Osteocyte (in vitro differentiated cells): ENCODE measurements at regions not wholly inside any gene's neighbourhood (a gene's known extent, or its start where the extent isn't known, plus 50 kb on each side); places are given as distances from the start of the nearest gene placed in this dataset.

Experiments used
- DNase-seq: peaks from one replicate; pipeline ENCODE4 v3.0.0; 2021; ENCODE audit warnings: mixed read lengths; ENCODE audit not compliant: unreplicated experiment; ENCODE audit errors: extremely low spot score
- H3K27ac Mint-ChIP-seq: one replicate; pipeline ENCODE4 v1.8.0; 2021; ENCODE audit warnings: mild to moderate bottlenecking, mixed read lengths; ENCODE audit not compliant: unreplicated experiment
- H3K27me3 Mint-ChIP-seq: one replicate; pipeline ENCODE4 v1.8.0; 2021; ENCODE audit warnings: mixed read lengths; ENCODE audit not compliant: unreplicated experiment
- H3K36me3 Mint-ChIP-seq: one replicate; pipeline ENCODE4 v1.8.0; 2021; ENCODE audit warnings: mixed read lengths; ENCODE audit not compliant: unreplicated experiment
- H3K4me1 Mint-ChIP-seq: one replicate; pipeline ENCODE4 v1.8.0; 2021; ENCODE audit warnings: mixed read lengths; ENCODE audit not compliant: unreplicated experiment
- H3K4me3 Mint-ChIP-seq: one replicate; pipeline ENCODE4 v1.8.0; 2021; ENCODE audit warnings: mild to moderate bottlenecking, moderate library complexity, mixed read lengths; ENCODE audit not compliant: unreplicated experiment
- H3K9me3 Mint-ChIP-seq: one replicate; pipeline ENCODE4 v1.8.0; 2021; ENCODE audit warnings: mixed read lengths; ENCODE audit not compliant: unreplicated experiment
- CTCF ChIP-seq: fragments of 200-600 bp; sonication (generic); IDR thresholded peaks from 2 replicates; pipeline ENCODE4 v1.5.0; 2021; ENCODE audit warnings: antibody characterized with exemption, mild to moderate bottlenecking, moderate library complexity

GRCh38 chr1:221101807-221102605 is 222.8 kb downstream of the HLX start:
- Mint-ChIP-seq H3K27ac (no peak overlapping the region), H3K4me1 (peaks cover 23% of the 10 kb centered on the region), H3K36me3 (no peaks in the 10 kb centered on the region), H3K27me3 (peaks cover 6% of the 10 kb centered on the region), H3K9me3 (peaks cover 14% of the 10 kb centered on the region), H3K4me3 (no peak overlapping the region)
- DNase-seq, result no peak
- no peak for TF ChIP-seq CTCF

DNA sequence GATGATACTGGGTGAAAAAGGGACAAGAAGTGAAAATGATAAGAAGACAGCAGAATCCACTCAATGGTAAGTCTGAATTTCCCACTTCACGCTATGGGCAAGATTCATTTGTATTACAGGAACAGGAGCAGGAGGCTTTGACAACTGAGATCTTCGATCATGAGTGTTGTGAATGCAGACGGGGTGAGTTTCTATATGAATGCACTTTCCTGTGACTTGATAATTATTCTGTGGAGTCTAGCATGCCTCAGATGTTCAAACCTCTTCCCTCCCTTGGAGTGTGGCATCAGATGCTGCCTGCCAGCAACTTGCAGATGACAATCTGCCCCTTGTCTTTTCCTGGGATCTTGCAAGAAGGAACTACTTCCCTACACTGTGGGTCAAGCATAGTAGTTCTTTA is 225.4 kb downstream of the HLX start:
- DNase-seq, result no peak
- Mint-ChIP-seq H3K36me3 (no peaks in the 10 kb centered on the region), H3K4me3 (no peak overlapping the region), H3K9me3 (peaks cover 5% of the 10 kb centered on the region), H3K27ac (no peak overlapping the region), H3K27me3 (peaks cover 10% of the 10 kb centered on the region), H3K4me1 (peaks cover 15% of the 10 kb centered on the region)
- TF ChIP-seq CTCF, result no peak

GRCh38 chr1:221105578-221105977 is 226.3 kb downstream of the HLX start:
- DNase-seq, result no peak
- H3K36me3 Mint-ChIP-seq, result no peaks in the 10 kb centered on the region
- no peak overlapping the region for H3K4me3 Mint-ChIP-seq
- peaks cover 10% of the 10 kb centered on the region for H3K27me3 Mint-ChIP-seq
- no peak overlapping the region for H3K27ac Mint-ChIP-seq
- H3K4me1 Mint-ChIP-seq, result peaks cover 12% of the 10 kb centered on the region
- TF ChIP-seq CTCF, result no peak
- H3K9me3 Mint-ChIP-seq, result peaks cover 12% of the 10 kb centered on the region

DNA sequence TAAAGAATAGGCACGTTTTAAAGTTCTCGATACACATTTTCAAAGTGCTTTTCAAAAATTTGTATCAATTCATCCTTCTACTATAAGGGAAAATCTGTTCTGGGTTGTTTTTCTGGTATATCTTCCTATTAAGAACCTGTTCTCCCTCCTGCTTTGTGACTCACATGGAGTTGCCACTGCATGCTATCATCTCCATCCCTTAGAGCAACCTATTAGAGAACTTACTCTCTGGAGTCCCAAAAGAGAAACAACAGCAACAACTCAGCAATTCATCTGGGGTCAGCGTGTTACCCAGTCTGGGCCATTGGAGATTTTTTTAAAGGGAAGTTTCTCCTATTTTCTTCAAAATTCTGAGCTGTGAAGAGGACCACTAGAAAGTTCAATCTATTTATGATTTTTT is 227.4 kb downstream of the HLX start:
- H3K4me1 Mint-ChIP-seq, result peaks cover 8% of the 10 kb centered on the region

More for the DNA sequence above, 227.4 kb downstream of the HLX start:
- peaks cover 16% of the 10 kb centered on the region for H3K9me3 Mint-ChIP-seq
- no peak overlapping the region for H3K4me3 Mint-ChIP-seq
- no peak for DNase-seq
- H3K36me3 Mint-ChIP-seq, result peaks cover 4% of the 10 kb centered on the region
- H3K27ac Mint-ChIP-seq, result no peak overlapping the region
- H3K27me3 Mint-ChIP-seq, result peaks cover 10% of the 10 kb centered on the region
- TF ChIP-seq CTCF, result no peak
